GM23248 (cell line): ENCODE measurements at regions not wholly inside any gene's neighbourhood (a gene's known extent, or its start where the extent isn't known, plus 50 kb on each side); places are given as distances from the start of the nearest gene placed in this dataset.

Experiments
- EZH2 ChIP-seq: fragments of 200-600 bp; sonication (generic); IDR thresholded peaks from 2 replicates; pipeline ENCODE4 v1.6.1; 2018; ENCODE audit warnings: antibody characterized with exemption, mild to moderate bottlenecking; ENCODE audit not compliant: insufficient read depth, poor library complexity, severe bottlenecking
- EZH2phosphoT487 ChIP-seq: fragments of 200-600 bp; sonication (generic); IDR thresholded peaks from 2 replicates; pipeline ENCODE4 v1.6.1; 2018; ENCODE audit warnings: antibody characterized with exemption, moderate library complexity, mild to moderate bottlenecking, low read depth; ENCODE audit not compliant: insufficient read depth

DNA sequence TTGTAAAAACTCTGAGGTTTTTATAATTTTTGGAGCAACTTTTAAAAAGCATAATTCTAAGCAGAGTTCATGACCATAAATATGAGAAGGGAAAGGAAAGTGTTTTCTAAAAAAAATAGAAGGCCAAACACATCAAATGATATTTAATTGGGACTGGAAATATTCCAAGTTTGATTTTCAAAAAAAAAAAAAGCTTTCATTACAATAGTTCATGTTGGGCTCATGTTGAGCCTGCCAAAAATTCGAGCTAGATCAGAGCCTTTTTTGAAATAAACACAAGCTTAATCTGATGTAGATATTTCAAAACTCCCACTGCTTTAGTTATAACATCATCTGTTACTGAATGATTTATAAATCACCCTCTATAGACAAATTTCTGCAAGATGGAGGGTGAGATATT, 163.4 kb upstream of the DEFB112 start:
- no peak for TF ChIP-seq EZH2
- no peak for TF ChIP-seq EZH2phosphoT487
